ENCODE measurements at regions not wholly inside any gene's neighbourhood (a gene's known extent, or its start where the extent isn't known, plus 50 kb on each side); places are given as distances from the start of the nearest gene placed in this dataset.

- TF ChIP-seq CTCF (conservative IDR thresholded peaks at IDR 0.05), result no peak
- Mint-ChIP-seq H3K27me3 (no peaks in the 10 kb centered on the region), H3K4me1 (ENCODE audit: unreplicated experiment) (peaks cover 3% of the 10 kb centered on the region), H3K4me3 (no peak overlapping the region), H3K9me3 (peaks cover 14% of the 10 kb centered on the region), H3K36me3 (no peaks in the 10 kb centered on the region), H3K27ac (no peak overlapping the region)
- DNase-seq (ENCODE audit: extremely low spot score, unreplicated experiment), result no peak
Observed at GRCh38 chr9:86591472-86591871, 237.3 kb upstream of the TUT7 start.

- no peak for TF ChIP-seq CTCF (conservative IDR thresholded peaks at IDR 0.05)
- DNase-seq (ENCODE audit: extremely low spot score, unreplicated experiment), result no peak
- Mint-ChIP-seq H3K27ac (no peak overlapping the region), H3K36me3 (no peaks in the 10 kb centered on the region), H3K27me3 (no peaks in the 10 kb centered on the region), H3K9me3 (peaks cover 10% of the 10 kb centered on the region), H3K4me1 (ENCODE audit: unreplicated experiment) (peaks cover 16% of the 10 kb centered on the region), H3K4me3 (no peak overlapping the region)
Observed at GRCh38 chr9:86589730-86590129, 235.5 kb upstream of the TUT7 start.

- peaks cover 18% of the 10 kb centered on the region for H3K4me1 Mint-ChIP-seq (ENCODE audit: unreplicated experiment)
Observed at GRCh38 chr9:86589273-86589672, 235.1 kb upstream of the TUT7 start.

GRCh38 chr9:86586144-86586494, 231.9 kb upstream of the TUT7 start:
- peak overlapping the region; percentile 17 for H3K4me3 Mint-ChIP-seq
- H3K9me3 Mint-ChIP-seq, result peaks cover 5% of the 10 kb centered on the region
- TF ChIP-seq CTCF (conservative IDR thresholded peaks at IDR 0.05), result no peak
- peaks cover 34% of the 10 kb centered on the region for H3K4me1 Mint-ChIP-seq (ENCODE audit: unreplicated experiment)
- peaks cover 3% of the 10 kb centered on the region for H3K27me3 Mint-ChIP-seq
- H3K27ac Mint-ChIP-seq, result peak overlapping the region; percentile 22
- H3K36me3 Mint-ChIP-seq, result no peaks in the 10 kb centered on the region
- DNase-seq (ENCODE audit: extremely low spot score, unreplicated experiment), result no peak

More at GRCh38 chr9:86589273-86589672, 235.1 kb upstream of the TUT7 start:
- Mint-ChIP-seq H3K27me3 (no peaks in the 10 kb centered on the region), H3K9me3 (peaks cover 8% of the 10 kb centered on the region), H3K27ac (no peak overlapping the region), H3K4me3 (no peak overlapping the region), H3K36me3 (no peaks in the 10 kb centered on the region)
- no peak for DNase-seq (ENCODE audit: extremely low spot score, unreplicated experiment)
- no peak for TF ChIP-seq CTCF (conservative IDR thresholded peaks at IDR 0.05)

- Mint-ChIP-seq H3K36me3 (no peaks in the 10 kb centered on the region), H3K4me1 (ENCODE audit: unreplicated experiment) (peaks cover 39% of the 10 kb centered on the region), H3K4me3 (peak overlapping the region; percentile 68), H3K27me3 (peaks cover 3% of the 10 kb centered on the region), H3K9me3 (peaks cover 5% of the 10 kb centered on the region), H3K27ac (peak overlapping the region; percentile 22)
- TF ChIP-seq CTCF (conservative IDR thresholded peaks at IDR 0.05), result no peak
- peak; percentile 1 for DNase-seq (ENCODE audit: extremely low spot score, unreplicated experiment)
Observed at GRCh38 chr9:86585422-86586143, 231.4 kb upstream of the TUT7 start.
